Stimulated activated naive CD8-positive, alpha-beta T cell treated with anti-CD3 and anti-CD28 coated beads, Interleukin-15, amount 100 ng/mL, for 72 hours (primary cell): ENCODE measurements at regions not wholly inside any gene's neighbourhood (a gene's known extent, or its start where the extent isn't known, plus 50 kb on each side); places are given as distances from the start of the nearest gene placed in this dataset.
"Not testable (repeated sequence)": the region's sequence is repeated elsewhere in the genome, so short reads cannot be mapped to it uniquely, and the experiment has no call there.

Source experiments
- ATAC-seq: fragments of 150-1000 bp; cut with Tn5 transposase; 2 replicates; pipeline ENCODE4 v1.10.0; 2021; ENCODE audit warnings: mild to moderate bottlenecking, moderate library complexity
- DNase-seq, 2 donors: peaks; one replicate each; pipeline ENCODE4 v3.0.0; 2021 to 2022
- H3K27ac Mint-ChIP-seq, 2 donors: one replicate each; pipeline ENCODE4 v1.8.0; 2022; ENCODE audit warnings: mild to moderate bottlenecking in 2 of 2, mixed read lengths in 2 of 2, moderate library complexity in 2 of 2
- H3K27me3 Mint-ChIP-seq: one replicate; pipeline ENCODE4 v1.8.0; 2022; ENCODE audit warnings: mixed read lengths
- H3K4me1 Mint-ChIP-seq: one replicate; pipeline ENCODE4 v1.8.0; 2022; ENCODE audit warnings: mild to moderate bottlenecking, mixed read lengths
- H3K4me3 Mint-ChIP-seq, 2 donors: one replicate each; pipeline ENCODE4 v1.8.0; 2022; ENCODE audit warnings: mild to moderate bottlenecking in 2 of 2, mixed read lengths in 2 of 2, moderate library complexity in 1 of 2
- H3K9me3 Mint-ChIP-seq, 2 donors: one replicate each; pipeline ENCODE4 v1.8.0; 2022; ENCODE audit warnings: mixed read lengths in 2 of 2

DNA sequence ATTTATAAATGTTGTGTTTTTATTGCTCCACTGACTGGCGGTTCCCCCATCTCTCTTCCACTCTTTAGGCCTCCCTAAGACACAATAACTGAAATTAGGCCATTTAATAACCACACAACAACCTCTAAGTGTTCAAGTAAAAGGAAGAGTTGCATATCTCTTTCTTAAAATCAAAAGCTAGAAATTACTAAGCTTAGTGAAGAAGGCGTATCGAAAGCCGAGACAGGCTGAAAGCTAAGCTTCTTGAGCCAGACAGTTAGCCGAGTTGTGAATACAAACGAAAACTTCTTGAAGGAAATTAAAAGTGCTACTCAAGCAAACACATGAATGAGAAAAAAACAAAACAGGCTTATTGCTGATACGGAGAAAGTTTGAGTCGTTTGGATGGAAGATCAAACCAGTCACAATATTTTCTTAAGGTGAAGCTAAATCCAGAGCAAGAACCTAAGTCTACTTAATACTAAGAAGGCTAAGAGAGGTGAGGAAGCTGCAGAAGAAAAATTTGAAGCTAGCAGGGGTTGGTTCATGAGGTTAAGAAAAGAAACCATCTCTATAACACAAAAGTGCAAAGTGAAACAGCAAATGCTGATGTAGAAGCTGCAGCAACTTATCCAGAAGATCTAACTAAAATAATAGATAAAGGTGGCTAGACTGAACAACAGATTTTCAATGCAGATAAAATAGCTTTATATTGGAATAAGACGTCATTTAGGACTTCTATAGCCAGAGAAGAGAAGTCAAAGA lies 194.0 kb upstream of the TTC29 start:
- DNase-seq (no peak), ATAC-seq (no peak)
- Mint-ChIP-seq H3K27ac (no peak overlapping the region), H3K9me3 (no peaks in the 10 kb centered on the region), H3K27me3 (peaks cover 6% of the 10 kb centered on the region), H3K4me3 (no peak overlapping the region), H3K4me1 (no peaks in the 10 kb centered on the region)

DNA sequence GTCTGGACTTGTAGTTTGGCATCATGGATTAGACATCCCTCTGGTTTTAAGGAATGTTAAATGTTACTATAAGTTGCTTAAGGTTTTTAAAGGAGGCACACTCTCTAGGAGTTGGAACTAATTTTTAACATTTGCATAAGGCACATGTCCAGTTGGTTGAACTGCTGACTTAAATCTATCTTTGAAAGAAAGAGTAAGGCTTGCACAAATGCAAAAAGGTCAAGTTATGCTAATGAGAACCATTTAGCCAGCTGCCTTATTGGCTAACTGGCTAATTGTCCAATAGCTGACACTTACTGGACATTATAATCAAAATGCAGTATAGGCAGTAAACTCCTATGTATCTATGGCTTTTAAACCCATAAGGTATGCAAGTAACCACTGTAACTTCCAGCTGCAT lies 206.1 kb upstream of the TTC29 start:
- peaks cover 20% of the 10 kb centered on the region for H3K27me3 Mint-ChIP-seq
- H3K9me3 Mint-ChIP-seq: no peaks in the 10 kb centered on the region
- no peak overlapping the region for H3K4me3 Mint-ChIP-seq
- no peaks in the 10 kb centered on the region for H3K4me1 Mint-ChIP-seq
- no peak overlapping the region for H3K27ac Mint-ChIP-seq
- no peak for ATAC-seq
- no peak for DNase-seq

GRCh38 chr4:147157860-147158701 lies 212.4 kb upstream of the TTC29 start:
- Mint-ChIP-seq H3K9me3 (no peaks in the 10 kb centered on the region), H3K4me3 (no peak overlapping the region), H3K4me1 (no peaks in the 10 kb centered on the region), H3K27ac (peak overlapping the region in 1 of 2 donors; percentile 43), H3K27me3 (peaks cover 32% of the 10 kb centered on the region)
- ATAC-seq: peak; percentile 57
- no peak for DNase-seq

GRCh38 chr4:147160908-147161513 lies 215.3 kb upstream of the TTC29 start:
- DNase-seq: peak; percentile 3 to 11
- peaks cover 32% of the 10 kb centered on the region for H3K27me3 Mint-ChIP-seq
- ATAC-seq: peak; percentile 67
- H3K4me3 Mint-ChIP-seq: no peak overlapping the region
- no peaks in the 10 kb centered on the region for H3K4me1 Mint-ChIP-seq
- no peaks in the 10 kb centered on the region for H3K9me3 Mint-ChIP-seq
- no peak overlapping the region for H3K27ac Mint-ChIP-seq

- ATAC-seq (no peak), DNase-seq (no peak)
- Mint-ChIP-seq H3K27me3 (peaks cover 11% of the 10 kb centered on the region), H3K4me1 (no peaks in the 10 kb centered on the region), H3K27ac (no peak overlapping the region), H3K9me3 (no peaks in the 10 kb centered on the region), H3K4me3 (no peak overlapping the region)
These were observed 217.6 kb upstream of the TTC29 start for GRCh38 chr4:147163311-147163710.

DNA sequence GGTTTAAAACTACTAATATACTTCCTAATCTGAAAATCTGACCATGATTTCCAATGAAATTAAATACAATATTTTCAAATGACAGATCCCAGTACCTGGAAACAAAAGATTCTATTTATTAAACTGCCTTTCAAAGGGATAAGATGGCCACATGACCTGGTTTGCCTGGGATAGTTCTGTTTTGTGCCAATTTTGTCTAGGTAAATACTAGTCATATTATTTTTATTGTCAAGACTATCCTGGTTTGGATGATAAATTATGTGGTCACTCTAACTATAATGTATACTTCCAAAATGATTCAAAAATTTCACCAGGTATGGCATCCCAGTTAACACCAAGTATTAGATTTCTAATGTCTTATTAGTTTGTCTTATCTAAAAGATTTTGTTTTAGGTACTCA lies 222.5 kb upstream of the TTC29 start:
- not testable (repeated sequence) for DNase-seq, ATAC-seq, H3K27ac Mint-ChIP-seq, H3K4me3 Mint-ChIP-seq, H3K27me3 Mint-ChIP-seq, H3K9me3 Mint-ChIP-seq, H3K4me1 Mint-ChIP-seq

- DNase-seq: no peak
- no peak for ATAC-seq
- Mint-ChIP-seq H3K9me3 (no peaks in the 10 kb centered on the region), H3K27ac (no peak overlapping the region), H3K4me1 (no peaks in the 10 kb centered on the region), H3K27me3 (no peaks in the 10 kb centered on the region), H3K4me3 (no peak overlapping the region)
These were observed 227.7 kb upstream of the TTC29 start for GRCh38 chr4:147173322-147173721.

DNA sequence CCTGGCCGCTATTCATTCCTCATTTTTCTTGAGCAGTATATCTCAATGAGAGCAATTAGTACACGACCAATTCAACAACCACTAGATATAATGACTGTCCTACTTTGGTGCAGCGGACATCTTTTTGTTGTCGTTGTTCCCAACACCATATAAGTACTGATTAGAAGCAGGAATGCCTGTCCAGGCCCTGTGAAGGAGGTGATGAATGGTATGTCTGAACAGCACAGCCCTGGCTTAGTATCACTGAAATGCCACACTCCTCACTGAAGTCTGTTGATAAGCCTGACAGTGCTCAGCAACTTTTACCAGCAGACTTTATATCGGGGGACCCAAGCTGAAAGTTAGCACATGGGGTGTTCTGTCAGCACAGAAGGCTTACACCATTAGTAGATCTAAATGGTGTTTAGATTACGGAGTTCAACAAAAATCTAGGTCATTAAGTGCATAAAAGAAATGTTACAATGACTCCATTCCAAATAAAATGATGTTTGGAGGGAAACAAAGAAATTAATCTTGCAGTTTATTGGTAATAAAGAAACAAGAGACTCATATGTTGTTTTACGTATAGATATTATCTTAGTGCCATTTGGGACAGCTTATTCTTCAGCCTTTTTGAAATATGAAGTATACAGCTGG lies 228.3 kb upstream of the TTC29 start:
- H3K4me3 Mint-ChIP-seq: no peak overlapping the region
- H3K27me3 Mint-ChIP-seq: no peaks in the 10 kb centered on the region
- DNase-seq (no peak), ATAC-seq (no peak)
- H3K4me1 Mint-ChIP-seq: no peaks in the 10 kb centered on the region
- no peaks in the 10 kb centered on the region for H3K9me3 Mint-ChIP-seq
- H3K27ac Mint-ChIP-seq: no peak overlapping the region

DNA sequence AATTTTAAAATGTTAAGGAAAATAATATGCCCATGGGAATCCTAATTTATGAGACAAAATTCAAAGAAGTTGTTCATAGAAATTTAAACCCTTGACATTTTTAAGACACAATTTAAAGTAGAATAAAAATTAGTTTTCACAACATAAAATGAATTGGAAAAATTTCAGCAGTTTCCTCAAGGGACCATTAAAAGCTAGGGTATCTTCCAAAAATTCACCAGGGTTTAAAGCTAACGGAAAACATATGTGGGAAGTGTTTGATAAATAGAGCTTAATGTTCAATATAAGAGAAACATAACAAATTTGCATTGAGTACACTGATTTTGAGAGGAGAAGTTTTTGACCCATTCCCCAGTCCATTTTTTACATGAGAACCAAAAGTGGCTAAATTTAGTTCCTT lies 228.9 kb upstream of the TTC29 start:
- Mint-ChIP-seq H3K27ac (no peak overlapping the region), H3K4me3 (no peak overlapping the region), H3K27me3 (no peaks in the 10 kb centered on the region), H3K4me1 (no peaks in the 10 kb centered on the region), H3K9me3 (no peaks in the 10 kb centered on the region)
- DNase-seq (no peak), ATAC-seq (no peak)

GRCh38 chr4:147175460-147176025 lies 229.9 kb upstream of the TTC29 start:
- DNase-seq: no peak
- Mint-ChIP-seq H3K4me3 (no peak overlapping the region), H3K27me3 (no peaks in the 10 kb centered on the region), H3K9me3 (no peaks in the 10 kb centered on the region), H3K27ac (no peak overlapping the region), H3K4me1 (no peaks in the 10 kb centered on the region)
- ATAC-seq: no peak

GRCh38 chr4:147182041-147182440 lies 236.4 kb upstream of the TTC29 start:
- ATAC-seq (no peak), DNase-seq (no peak)
- Mint-ChIP-seq H3K9me3 (peaks cover 0 to 7% of the 10 kb centered on the region in 2 donors), H3K4me3 (no peak overlapping the region), H3K27ac (no peak overlapping the region), H3K27me3 (no peaks in the 10 kb centered on the region), H3K4me1 (no peaks in the 10 kb centered on the region)

GRCh38 chr4:147192679-147193078 lies 247.0 kb upstream of the TTC29 start:
- DNase-seq (no peak), ATAC-seq (no peak)
- Mint-ChIP-seq H3K27me3 (no peaks in the 10 kb centered on the region), H3K4me1 (no peaks in the 10 kb centered on the region), H3K27ac (no peak overlapping the region), H3K4me3 (no peak overlapping the region), H3K9me3 (peaks cover 5 to 14% of the 10 kb centered on the region in 2 donors)

DNA sequence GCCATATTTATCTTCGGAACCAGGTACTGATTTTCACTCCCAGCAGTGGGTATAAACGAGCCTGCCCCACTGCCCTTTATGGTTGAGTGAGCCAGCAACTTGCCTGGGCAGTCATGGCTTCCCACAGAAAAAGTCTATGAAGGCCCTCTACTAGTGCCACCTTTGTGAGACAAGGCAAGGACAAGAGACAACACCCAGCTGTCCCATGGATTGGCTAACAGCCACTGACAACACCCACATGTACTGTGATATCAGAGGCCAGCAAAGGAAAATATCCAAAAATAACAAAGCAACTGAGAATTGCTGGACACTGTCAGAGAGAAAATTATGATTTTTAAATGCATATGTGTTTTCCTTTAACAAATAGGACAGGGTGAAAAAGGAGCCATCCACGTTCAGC lies 248.4 kb upstream of the TTC29 start:
- no peak overlapping the region for H3K27ac Mint-ChIP-seq
- no peaks in the 10 kb centered on the region for H3K4me1 Mint-ChIP-seq
- ATAC-seq (no peak), DNase-seq (no peak)
- no peaks in the 10 kb centered on the region for H3K27me3 Mint-ChIP-seq
- H3K4me3 Mint-ChIP-seq: no peak overlapping the region
- H3K9me3 Mint-ChIP-seq: peaks cover 0 to 6% of the 10 kb centered on the region in 2 donors

GRCh38 chr4:147194604-147195003 lies 248.9 kb upstream of the TTC29 start:
- no peaks in the 10 kb centered on the region for H3K27me3 Mint-ChIP-seq
- no peak overlapping the region for H3K4me3 Mint-ChIP-seq
- no peaks in the 10 kb centered on the region for H3K4me1 Mint-ChIP-seq
- ATAC-seq: no peak
- H3K9me3 Mint-ChIP-seq: peaks cover 0 to 6% of the 10 kb centered on the region in 2 donors
- DNase-seq: no peak
- peak overlapping the region in 1 of 2 donors; percentile 14 for H3K27ac Mint-ChIP-seq

DNA sequence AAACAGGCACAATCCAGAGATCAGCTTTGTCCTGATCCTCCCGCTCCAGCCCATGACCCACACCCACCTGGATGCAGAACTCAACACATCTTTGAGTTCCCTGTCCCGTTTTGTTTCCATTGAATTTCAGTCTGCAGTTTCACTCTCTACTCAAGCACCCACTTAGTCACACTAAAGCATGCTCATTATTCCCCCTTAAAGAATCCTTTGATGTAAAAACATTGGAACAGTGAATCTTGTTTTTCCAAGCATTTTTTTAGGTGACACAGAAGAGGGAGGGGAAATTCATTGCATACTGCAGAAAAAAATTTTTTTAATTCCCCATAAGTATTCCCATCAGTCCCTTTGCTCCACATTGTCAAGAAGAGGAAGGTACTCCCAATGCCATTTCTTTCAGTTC lies 249.7 kb upstream of the TTC29 start:
- Mint-ChIP-seq H3K9me3 (peaks cover 0 to 3% of the 10 kb centered on the region in 2 donors), H3K27me3 (no peaks in the 10 kb centered on the region), H3K27ac (no peak overlapping the region), H3K4me1 (no peaks in the 10 kb centered on the region), H3K4me3 (no peak overlapping the region)
- DNase-seq (no peak), ATAC-seq (no peak)
